OCI-LY1 (cell line): ENCODE measurements at regions not wholly inside any gene's neighbourhood (a gene's known extent, or its start where the extent isn't known, plus 50 kb on each side); places are given as distances from the start of the nearest gene placed in this dataset.

Experiments
- H2AFZ ChIP-seq: fragments of 200-600 bp; sonication (generic), shearing (Covaris generic); 2 replicates; pipeline ENCODE4 v1.6.0; 2014; ENCODE audit warnings: antibody characterized with exemption, mild to moderate bottlenecking, low read length
- H3F3A ChIP-seq: fragments of 200-600 bp; sonication (generic), shearing (Covaris generic); 2 replicates; pipeline ENCODE4 v1.6.0; 2014; ENCODE audit warnings: mild to moderate bottlenecking, antibody characterized with exemption, low read length, moderate library complexity; ENCODE audit not compliant: insufficient read depth
- H3K27ac ChIP-seq: fragments of 200-600 bp; sonication (generic); 2 replicates; pipeline ENCODE4 v1.5.1; 2014; ENCODE audit warnings: low read length, mixed run types, mild to moderate bottlenecking, low read depth; ENCODE audit not compliant: poor library complexity, severe bottlenecking
- H3K27me3 ChIP-seq: fragments of 200-600 bp; sonication (generic); 2 replicates; pipeline ENCODE4 v1.6.0; 2014; ENCODE audit warnings: antibody characterized with exemption, mild to moderate bottlenecking, low read length, moderate library complexity; ENCODE audit not compliant: insufficient read depth
- H3K36me3 ChIP-seq: fragments of 200-600 bp; sonication (generic); 2 replicates; pipeline ENCODE4 v1.6.1; 2014; ENCODE audit warnings: mild to moderate bottlenecking, antibody characterized with exemption, low read length, moderate library complexity, mixed read lengths; ENCODE audit not compliant: insufficient read depth
- H3K4me1 ChIP-seq: fragments of 200-600 bp; sonication (generic); 2 replicates; pipeline ENCODE4 v1.5.1; 2014; ENCODE audit warnings: mild to moderate bottlenecking, low read length, moderate library complexity; ENCODE audit not compliant: insufficient read depth, severe bottlenecking
- H3K4me2 ChIP-seq: fragments of 200-600 bp; sonication (generic), shearing (Covaris generic); 2 replicates; pipeline ENCODE4 v1.6.1; 2014; ENCODE audit warnings: low read length
- H3K4me3 ChIP-seq: fragments of 200-600 bp; sonication (generic); 2 replicates; pipeline ENCODE4 v1.5.1; 2014; ENCODE audit warnings: low read length, low read depth, mild to moderate bottlenecking, mixed read lengths; ENCODE audit not compliant: poor library complexity, severe bottlenecking
- H3K79me2 ChIP-seq: fragments of 200-600 bp; shearing (Covaris generic); 2 replicates; pipeline ENCODE4 v1.6.1; 2016; ENCODE audit warnings: mixed run types, low read length, mixed read lengths; ENCODE audit not compliant: insufficient read depth
- H3K9ac ChIP-seq: fragments of 200-600 bp; sonication (generic), shearing (Covaris generic); 2 replicates; pipeline ENCODE4 v1.6.1; 2014; ENCODE audit warnings: mild to moderate bottlenecking, low read length, mixed read lengths
- H3K9me2 ChIP-seq: fragments of 200-600 bp; sonication (generic), shearing (Covaris generic); 2 replicates; pipeline ENCODE4 v1.6.1; 2014; ENCODE audit warnings: low read depth, mild to moderate bottlenecking, low read length, mixed read lengths
- H3K9me3 ChIP-seq: fragments of 200-600 bp; shearing (Covaris generic); 2 replicates; pipeline ENCODE4 v1.6.1; 2014; ENCODE audit warnings: low read length, mixed read lengths
- H4K20me1 ChIP-seq: fragments of 200-600 bp; sonication (generic), shearing (Covaris generic); 2 replicates; pipeline ENCODE4 v1.6.0; 2016; ENCODE audit warnings: mild to moderate bottlenecking, low read length; ENCODE audit not compliant: insufficient read depth
- EZH2 ChIP-seq: fragments of 200-600 bp; sonication (generic), shearing (Covaris generic); IDR thresholded peaks from 2 replicates; pipeline ENCODE4 v1.8.0; 2017; ENCODE audit warnings: borderline replicate concordance, mixed run types, mild to moderate bottlenecking, antibody characterized with exemption, low read length, moderate library complexity, mixed read lengths
- TF ChIP-seq, protein P1 (sequence below): fragments of 200-600 bp; sonication (generic), shearing (Covaris generic); IDR thresholded peaks from 2 replicates; pipeline ENCODE4 v1.5.1; 2017; ENCODE audit warnings: mild to moderate bottlenecking, antibody characterized with exemption, low read length, moderate library complexity, mixed read lengths

DNA sequence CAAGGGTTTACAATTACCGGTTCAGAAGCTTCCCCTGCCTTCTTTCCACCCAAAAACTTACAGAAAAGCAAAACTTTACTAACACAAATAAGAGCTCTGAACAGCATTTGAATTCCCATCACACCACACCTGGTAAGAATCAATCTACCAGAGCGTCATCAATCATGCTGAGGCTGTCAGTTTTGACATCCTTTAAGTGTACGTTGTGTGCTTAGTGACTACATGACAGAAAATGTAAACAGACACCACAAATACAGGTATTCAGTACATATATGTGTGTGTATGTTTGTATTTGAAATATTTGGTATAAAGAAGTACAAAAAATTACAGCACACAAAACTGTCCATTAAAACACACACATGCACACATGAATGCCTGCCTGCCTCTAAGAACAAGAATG is 523.5 kb downstream of the TMEM182 start:
- no peaks in the 10 kb centered on the region for H3F3A ChIP-seq
- H4K20me1 ChIP-seq: no peaks in the 10 kb centered on the region
- no peaks in the 10 kb centered on the region for H3K27me3 ChIP-seq
- H2AFZ ChIP-seq: no peak overlapping the region
- TF ChIP-seq EZH2: no peak
- H3K4me2 ChIP-seq: no peak overlapping the region
- H3K79me2 ChIP-seq: no peaks in the 10 kb centered on the region
- no peaks in the 10 kb centered on the region for H3K9me2 ChIP-seq
- H3K4me1 ChIP-seq: no peaks in the 10 kb centered on the region
- no peak overlapping the region for H3K27ac ChIP-seq
- H3K9ac ChIP-seq: no peak overlapping the region
- no peaks in the 10 kb centered on the region for H3K36me3 ChIP-seq
- no peak overlapping the region for H3K4me3 ChIP-seq
- H3K9me3 ChIP-seq: no peaks in the 10 kb centered on the region

DNA sequence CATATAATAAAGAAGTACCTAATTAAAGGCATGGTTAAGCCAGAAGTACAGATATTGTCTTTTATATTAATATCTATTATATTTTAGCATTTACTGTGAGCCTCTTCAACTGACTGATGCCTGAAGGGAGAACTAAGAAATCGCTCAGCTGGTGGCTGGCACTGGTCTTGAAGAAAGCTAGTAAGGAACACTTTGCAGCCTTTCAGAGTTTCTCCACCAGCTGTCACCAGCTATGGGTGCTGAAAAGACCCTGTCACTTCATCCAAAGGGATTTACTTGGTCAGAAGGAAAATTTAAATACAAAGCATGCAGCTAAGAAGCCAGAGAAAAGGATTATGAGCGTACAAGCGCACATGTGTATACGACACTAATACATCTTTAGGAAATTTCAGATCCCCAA is 525.9 kb downstream of the TMEM182 start:
- H3K36me3 ChIP-seq: no peaks in the 10 kb centered on the region
- no peaks in the 10 kb centered on the region for H3K4me1 ChIP-seq
- no peak overlapping the region for H3K4me3 ChIP-seq
- H3K9me3 ChIP-seq: no peaks in the 10 kb centered on the region
- H3K4me2 ChIP-seq: no peak overlapping the region
- no peak overlapping the region for H3K9ac ChIP-seq
- no peaks in the 10 kb centered on the region for H3K79me2 ChIP-seq
- H2AFZ ChIP-seq: no peak overlapping the region
- H3K27ac ChIP-seq: no peak overlapping the region
- no peaks in the 10 kb centered on the region for H3F3A ChIP-seq
- H3K27me3 ChIP-seq: no peaks in the 10 kb centered on the region
- no peaks in the 10 kb centered on the region for H4K20me1 ChIP-seq
- H3K9me2 ChIP-seq: no peaks in the 10 kb centered on the region
- TF ChIP-seq EZH2: no peak
- TF ChIP-seq, protein P1, sequence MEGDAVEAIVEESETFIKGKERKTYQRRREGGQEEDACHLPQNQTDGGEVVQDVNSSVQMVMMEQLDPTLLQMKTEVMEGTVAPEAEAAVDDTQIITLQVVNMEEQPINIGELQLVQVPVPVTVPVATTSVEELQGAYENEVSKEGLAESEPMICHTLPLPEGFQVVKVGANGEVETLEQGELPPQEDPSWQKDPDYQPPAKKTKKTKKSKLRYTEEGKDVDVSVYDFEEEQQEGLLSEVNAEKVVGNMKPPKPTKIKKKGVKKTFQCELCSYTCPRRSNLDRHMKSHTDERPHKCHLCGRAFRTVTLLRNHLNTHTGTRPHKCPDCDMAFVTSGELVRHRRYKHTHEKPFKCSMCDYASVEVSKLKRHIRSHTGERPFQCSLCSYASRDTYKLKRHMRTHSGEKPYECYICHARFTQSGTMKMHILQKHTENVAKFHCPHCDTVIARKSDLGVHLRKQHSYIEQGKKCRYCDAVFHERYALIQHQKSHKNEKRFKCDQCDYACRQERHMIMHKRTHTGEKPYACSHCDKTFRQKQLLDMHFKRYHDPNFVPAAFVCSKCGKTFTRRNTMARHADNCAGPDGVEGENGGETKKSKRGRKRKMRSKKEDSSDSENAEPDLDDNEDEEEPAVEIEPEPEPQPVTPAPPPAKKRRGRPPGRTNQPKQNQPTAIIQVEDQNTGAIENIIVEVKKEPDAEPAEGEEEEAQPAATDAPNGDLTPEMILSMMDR: no peak

DNA sequence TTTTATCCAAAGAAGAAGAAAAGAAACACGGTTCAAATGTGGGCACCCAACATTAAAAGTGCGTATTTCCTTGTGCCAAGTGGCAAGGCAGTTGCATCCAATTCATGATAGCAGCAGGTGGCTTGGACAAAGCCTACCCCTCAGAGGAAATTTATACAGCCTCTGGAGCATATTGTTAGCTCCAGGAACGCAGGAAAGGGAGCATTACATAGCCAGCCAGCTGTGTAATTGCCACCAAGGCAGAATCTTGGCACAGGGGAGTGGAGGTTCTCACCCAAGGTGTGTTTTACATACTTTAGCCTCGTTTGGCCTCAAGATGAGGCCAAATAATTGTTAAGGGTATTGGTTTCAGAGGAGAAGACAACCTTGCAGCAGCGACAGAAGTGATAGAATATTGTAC is 526.9 kb downstream of the TMEM182 start:
- TF ChIP-seq EZH2: no peak
- TF ChIP-seq, protein P1: no peak
- Histone ChIP-seq H3K79me2 (no peaks in the 10 kb centered on the region), H3K27me3 (no peaks in the 10 kb centered on the region), H3K4me2 (no peak overlapping the region), H3K4me3 (no peak overlapping the region), H3K9me2 (no peaks in the 10 kb centered on the region), H2AFZ (no peak overlapping the region), H3F3A (no peaks in the 10 kb centered on the region), H3K9me3 (no peaks in the 10 kb centered on the region), H4K20me1 (no peaks in the 10 kb centered on the region), H3K36me3 (no peaks in the 10 kb centered on the region), H3K27ac (no peak overlapping the region), H3K9ac (no peak overlapping the region), H3K4me1 (no peaks in the 10 kb centered on the region)

DNA sequence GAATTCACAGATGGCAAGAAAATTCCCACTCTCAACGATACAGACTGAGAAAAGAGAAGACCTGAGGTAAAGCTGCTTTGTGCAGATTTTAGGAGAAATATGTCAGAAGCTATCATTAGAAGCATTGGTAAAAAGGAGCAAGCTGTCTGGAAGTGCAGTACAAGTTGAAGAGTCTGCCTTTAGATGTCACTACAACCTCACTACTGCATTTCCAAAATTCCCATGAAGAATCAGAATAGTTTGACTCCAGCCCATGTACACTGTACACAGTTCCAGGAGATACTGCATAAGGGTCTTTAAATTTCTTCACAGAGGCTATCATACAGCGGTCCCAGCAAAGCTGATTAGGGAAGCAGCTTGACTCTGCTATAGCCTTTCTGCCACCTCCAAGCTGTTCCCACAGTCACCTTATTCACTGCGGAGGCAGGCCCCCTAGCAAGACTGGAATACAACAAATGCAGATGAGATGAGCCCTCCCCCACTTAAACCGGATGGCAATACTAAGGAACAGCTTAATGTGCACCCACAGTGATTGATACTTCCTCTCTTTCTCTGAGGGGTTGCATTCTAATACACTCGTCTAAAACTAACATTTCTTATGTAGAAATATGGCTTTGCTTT is 527.4 kb downstream of the TMEM182 start:
- no peaks in the 10 kb centered on the region for H3K9me2 ChIP-seq
- no peak overlapping the region for H2AFZ ChIP-seq
- no peak overlapping the region for H3K4me3 ChIP-seq
- H3F3A ChIP-seq: no peaks in the 10 kb centered on the region
- H3K79me2 ChIP-seq: no peaks in the 10 kb centered on the region
- H3K4me2 ChIP-seq: no peak overlapping the region
- H3K9ac ChIP-seq: no peak overlapping the region
- no peak overlapping the region for H3K27ac ChIP-seq
- H3K36me3 ChIP-seq: no peaks in the 10 kb centered on the region
- H3K27me3 ChIP-seq: no peaks in the 10 kb centered on the region
- H4K20me1 ChIP-seq: no peaks in the 10 kb centered on the region
- no peaks in the 10 kb centered on the region for H3K9me3 ChIP-seq
- H3K4me1 ChIP-seq: no peaks in the 10 kb centered on the region
- TF ChIP-seq EZH2: no peak
- TF ChIP-seq, protein P1: no peak
